Right lobe of liver (tissue), 6 donors: ENCODE measurements at regions not wholly inside any gene's neighbourhood (a gene's known extent, or its start where the extent isn't known, plus 50 kb on each side); places are given as distances from the start of the nearest gene placed in this dataset.

Source experiments
- ATAC-seq, 4 donors: fragments of 200-7000 bp; cut with Tn5 transposase; one replicate each; pipeline ENCODE4 v1.9.1; 2020; ENCODE audit warnings: mild to moderate bottlenecking in 4 of 4, moderate library complexity in 4 of 4
- DNase-seq, 3 donors: peaks; one replicate each; pipeline ENCODE4 v3.0.0-alpha.2; 2020
- H3K27ac ChIP-seq, 3 donors: fragments of 200-600 bp; one replicate each; pipeline ENCODE4 v1.8.0; 2022
- H3K27me3 ChIP-seq, 2 donors: fragments of 200-600 bp; one replicate each; pipeline ENCODE4 v1.8.0; 2022
- H3K36me3 ChIP-seq, 4 donors: fragments of 200-600 bp; sonication (generic) in 1 of 4; one replicate each; pipeline versions ENCODE4 v1.5.1 to v1.8.0; 2017 to 2022; ENCODE audit warnings: control low read depth in 1 of 4
- H3K4me1 ChIP-seq, 4 donors: fragments of 200-600 bp; sonication (generic) in 1 of 4; one replicate each; pipeline versions ENCODE4 v1.5.1 to v1.8.0; 2017 to 2022; ENCODE audit warnings: control low read depth in 1 of 4
- H3K4me3 ChIP-seq, 3 donors: fragments of 200-600 bp; one replicate each; pipeline ENCODE4 v1.8.0; 2022
- H3K9me3 ChIP-seq, 4 donors: fragments of 200-600 bp; sonication (generic) in 1 of 4; one replicate each; pipeline versions ENCODE4 v1.5.1 to v1.8.0; 2017 to 2022; ENCODE audit warnings: control low read depth in 1 of 4
- POLR2A ChIP-seq: fragments of 450-650 bp; IDR thresholded peaks from one replicate; pipeline ENCODE4 v1.6.1; 2017; ENCODE audit warnings: antibody characterized with exemption, mild to moderate bottlenecking
- WGBS: methylation state at CpG from one replicate; pipeline ENCODE4 v1.1.6; 2018; ENCODE audit warnings: low coverage, low lambda C conversion rate; ENCODE audit not compliant: insufficient coverage; ENCODE audit errors: missing lambda C conversion rate; 5-methylcytosine and 5-hydroxymethylcytosine counted together
- intact Hi-C, 2 donors: fragments of 100-400 bp; cut with DNase I; formaldehyde crosslinking; loops; one replicate each; pipeline versions ENCODE4 v1.11.2 to v1.14.1; 2022
- TF ChIP-seq, protein P1 (sequence below), 4 donors: fragments of 200-600 bp in 3 of 4; fragments of 450-650 bp in 1 of 4; IDR thresholded peaks; one replicate each; pipeline versions ENCODE4 v1.5.1 to v1.8.0; 2016 to 2022; ENCODE audit warnings: antibody characterized with exemption in 4 of 4, mild to moderate bottlenecking in 2 of 4
- donor health status: DM: no; HTN: yes; CAD: no.
- donor health status: DM: no; HTN: no; CAD: no.
- donor health status: DM: no; HTN: no; CAD: no.
- donor health status: DM: no; HTN: yes; CAD: no.
- donor health status: DM: no; HTN: yes; CAD: no.

DNA sequence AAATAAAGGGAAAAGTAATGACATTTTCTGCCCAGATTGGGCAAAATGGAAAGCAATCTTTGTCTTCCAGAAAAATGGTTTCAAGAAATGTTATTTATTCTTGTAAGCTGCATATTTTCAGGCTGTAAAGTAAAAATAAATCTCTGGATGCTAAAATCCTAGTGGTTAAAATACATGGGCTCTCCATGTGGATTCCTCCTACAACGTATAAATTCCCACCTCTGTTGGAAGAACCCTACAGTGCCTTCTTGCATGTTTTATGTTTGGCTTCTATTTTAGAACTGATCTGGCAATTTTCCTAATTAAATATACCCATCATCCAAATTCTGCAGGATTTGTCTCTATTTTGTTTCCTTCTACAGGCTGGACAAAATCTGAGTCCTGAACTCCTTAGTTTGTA is 528.9 kb downstream of the COL12A1 start:
- H3K27ac ChIP-seq, result no peak overlapping the region
- ATAC-seq, result no peak
- TF ChIP-seq, protein P1, sequence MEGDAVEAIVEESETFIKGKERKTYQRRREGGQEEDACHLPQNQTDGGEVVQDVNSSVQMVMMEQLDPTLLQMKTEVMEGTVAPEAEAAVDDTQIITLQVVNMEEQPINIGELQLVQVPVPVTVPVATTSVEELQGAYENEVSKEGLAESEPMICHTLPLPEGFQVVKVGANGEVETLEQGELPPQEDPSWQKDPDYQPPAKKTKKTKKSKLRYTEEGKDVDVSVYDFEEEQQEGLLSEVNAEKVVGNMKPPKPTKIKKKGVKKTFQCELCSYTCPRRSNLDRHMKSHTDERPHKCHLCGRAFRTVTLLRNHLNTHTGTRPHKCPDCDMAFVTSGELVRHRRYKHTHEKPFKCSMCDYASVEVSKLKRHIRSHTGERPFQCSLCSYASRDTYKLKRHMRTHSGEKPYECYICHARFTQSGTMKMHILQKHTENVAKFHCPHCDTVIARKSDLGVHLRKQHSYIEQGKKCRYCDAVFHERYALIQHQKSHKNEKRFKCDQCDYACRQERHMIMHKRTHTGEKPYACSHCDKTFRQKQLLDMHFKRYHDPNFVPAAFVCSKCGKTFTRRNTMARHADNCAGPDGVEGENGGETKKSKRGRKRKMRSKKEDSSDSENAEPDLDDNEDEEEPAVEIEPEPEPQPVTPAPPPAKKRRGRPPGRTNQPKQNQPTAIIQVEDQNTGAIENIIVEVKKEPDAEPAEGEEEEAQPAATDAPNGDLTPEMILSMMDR (IDR thresholded peaks at IDR 0.05), result no peak
- no peak for TF ChIP-seq POLR2A
- no peak for DNase-seq
- H3K27me3 ChIP-seq, result no peaks in the 10 kb centered on the region
- no peaks in the 10 kb centered on the region for H3K36me3 ChIP-seq
- intact Hi-C loops, result no loop called here
- WGBS, result 55% methylated on average over 1 of the region's 1 CpG
- H3K4me3 ChIP-seq, result no peak overlapping the region
- H3K9me3 ChIP-seq, result no peaks in the 10 kb centered on the region
- no peaks in the 10 kb centered on the region for H3K4me1 ChIP-seq

DNA sequence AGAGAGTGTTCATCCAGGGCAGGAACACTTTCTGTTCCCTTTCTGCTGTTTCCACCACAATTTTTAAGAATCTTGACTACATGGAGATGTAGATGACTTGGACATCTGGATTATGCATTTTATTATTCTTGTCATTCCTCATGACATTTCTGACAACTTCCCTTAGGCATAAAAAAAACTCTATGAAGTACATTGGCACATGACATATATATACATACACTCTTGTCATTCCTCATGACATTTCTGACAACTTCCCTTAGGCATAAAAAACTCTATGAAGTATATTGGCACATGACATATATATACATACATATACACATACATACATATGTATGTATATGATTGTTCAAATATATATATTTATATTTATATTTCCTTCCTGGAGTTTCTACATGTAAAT is 531.5 kb downstream of the COL12A1 start:
- TF ChIP-seq, protein P1 (IDR thresholded peaks at IDR 0.05), result no peak
- TF ChIP-seq POLR2A, result no peak
- intact Hi-C loops, result no loop called here
- no peaks in the 10 kb centered on the region for H3K9me3 ChIP-seq
- DNase-seq (no peak), ATAC-seq (no peak)
- H3K27ac ChIP-seq, result no peak overlapping the region
- H3K27me3 ChIP-seq, result no peaks in the 10 kb centered on the region
- no peaks in the 10 kb centered on the region for H3K4me1 ChIP-seq
- no peak overlapping the region for H3K4me3 ChIP-seq
- no peaks in the 10 kb centered on the region for H3K36me3 ChIP-seq

DNA sequence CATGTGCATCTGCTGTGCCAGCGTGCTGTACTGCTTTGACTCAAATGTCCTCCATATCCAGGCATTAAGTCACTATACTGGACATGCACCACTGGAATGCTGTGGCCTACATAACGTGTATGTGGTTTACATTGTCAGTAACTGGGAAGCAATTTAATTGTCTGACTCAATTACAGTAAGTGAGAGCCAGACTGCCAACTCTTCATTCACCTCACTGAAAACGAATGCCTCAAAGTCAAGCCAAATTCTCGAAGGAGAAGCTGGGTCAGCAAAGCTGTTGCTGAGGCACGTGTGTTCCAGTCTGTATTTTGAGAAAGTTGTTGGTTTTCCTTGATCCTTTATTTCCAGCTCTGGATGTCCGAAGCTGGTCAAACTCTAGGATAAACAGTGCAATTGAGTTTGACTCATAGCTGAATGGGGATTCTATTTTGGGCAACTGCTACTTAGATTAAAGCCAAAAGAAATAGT is 534.3 kb downstream of the COL12A1 start:
- Histone ChIP-seq H3K36me3 (no peaks in the 10 kb centered on the region), H3K27ac (no peak overlapping the region), H3K4me1 (no peaks in the 10 kb centered on the region), H3K9me3 (no peaks in the 10 kb centered on the region), H3K27me3 (no peaks in the 10 kb centered on the region), H3K4me3 (no peak overlapping the region)
- ATAC-seq (no peak), DNase-seq (no peak)
- intact Hi-C loops, result no loop called here
- 28% methylated on average over 6 of the region's 6 CpGs for WGBS
- TF ChIP-seq, protein P1 (IDR thresholded peaks at IDR 0.05), result no peak
- TF ChIP-seq POLR2A, result no peak

DNA sequence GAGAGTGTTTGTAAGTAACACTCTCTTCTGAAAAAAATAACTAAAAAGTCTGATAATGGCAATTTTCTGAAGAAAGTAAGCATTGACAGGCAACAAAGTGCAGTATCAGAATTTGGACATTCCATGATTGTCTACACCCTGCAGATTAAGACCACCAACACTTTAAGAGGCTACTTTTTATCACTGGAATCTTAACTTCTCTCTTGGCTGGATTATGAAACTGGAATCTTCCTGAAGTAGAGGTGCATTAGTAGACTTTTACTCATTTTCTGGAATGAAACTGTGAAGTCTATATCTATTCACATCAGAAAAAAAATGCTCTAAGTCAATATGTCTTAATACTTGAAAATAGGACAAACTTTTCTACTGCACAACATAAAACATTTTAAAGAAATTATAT is 547.5 kb downstream of the COL12A1 start:
- no peak for DNase-seq
- Histone ChIP-seq H3K9me3 (no peaks in the 10 kb centered on the region), H3K27ac (no peak overlapping the region), H3K36me3 (no peaks in the 10 kb centered on the region), H3K27me3 (no peaks in the 10 kb centered on the region), H3K4me3 (no peak overlapping the region), H3K4me1 (no peaks in the 10 kb centered on the region)
- no peak for ATAC-seq
- TF ChIP-seq, protein P1 (IDR thresholded peaks at IDR 0.05), result no peak
- no peak for TF ChIP-seq POLR2A
- intact Hi-C loops, result no loop called here

DNA sequence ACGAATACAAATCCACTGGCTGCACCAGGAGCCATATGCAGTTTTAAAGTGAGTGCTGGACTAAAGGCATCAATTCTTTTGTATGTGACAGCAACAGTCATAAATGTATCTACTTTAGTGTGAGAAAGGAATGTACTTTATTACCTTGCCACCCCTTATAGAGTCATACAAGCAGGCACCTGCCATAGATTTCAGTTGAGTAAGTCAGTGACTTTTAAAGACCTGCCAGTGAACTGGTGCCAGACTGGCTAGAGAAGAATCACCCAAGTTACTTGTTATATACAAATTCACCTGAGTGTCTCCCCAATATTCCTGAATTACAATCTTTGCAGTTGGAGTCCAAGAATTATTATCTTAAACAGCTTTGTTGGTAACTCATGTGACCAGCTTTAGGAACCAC is 547.9 kb downstream of the COL12A1 start:
- Histone ChIP-seq H3K9me3 (no peaks in the 10 kb centered on the region), H3K27ac (no peak overlapping the region), H3K36me3 (no peaks in the 10 kb centered on the region), H3K4me1 (no peaks in the 10 kb centered on the region), H3K27me3 (no peaks in the 10 kb centered on the region), H3K4me3 (no peak overlapping the region)
- no peak for DNase-seq
- no peak for TF ChIP-seq POLR2A
- TF ChIP-seq, protein P1 (IDR thresholded peaks at IDR 0.05), result no peak
- intact Hi-C loops, result no loop called here
- WGBS, result 30% methylated on average over 1 of the region's 1 CpG
- no peak for ATAC-seq
